Muscle of back (tissue), 3 donors: ENCODE measurements at regions not wholly inside any gene's neighbourhood (a gene's known extent, or its start where the extent isn't known, plus 50 kb on each side); places are given as distances from the start of the nearest gene placed in this dataset.

Experiments used
- DNase-seq, 3 donors: peaks; one replicate each; pipeline versions ENCODE4 v3.0.0 to v3.0.0-alpha.2; 2013

DNA sequence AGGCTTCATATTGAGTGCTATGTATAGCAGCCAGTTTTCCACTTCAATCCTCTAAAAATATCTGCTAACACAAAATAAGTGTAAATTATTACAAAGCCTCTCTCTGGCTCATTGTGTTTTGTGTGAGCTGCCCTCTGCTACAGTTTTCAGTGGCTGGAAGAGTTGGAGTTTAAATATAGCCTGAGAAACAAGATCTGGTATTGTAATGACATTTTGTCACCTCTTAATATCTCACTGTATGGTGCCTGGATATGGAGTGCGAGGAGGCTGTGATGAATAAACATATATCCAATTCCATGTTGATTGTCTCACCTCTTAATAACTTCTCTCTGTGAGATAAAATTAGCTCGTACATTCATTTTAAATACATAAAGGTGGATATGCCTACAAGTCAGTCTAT is 269.7 kb downstream of the FLRT2 start:
- no peak for DNase-seq

DNA sequence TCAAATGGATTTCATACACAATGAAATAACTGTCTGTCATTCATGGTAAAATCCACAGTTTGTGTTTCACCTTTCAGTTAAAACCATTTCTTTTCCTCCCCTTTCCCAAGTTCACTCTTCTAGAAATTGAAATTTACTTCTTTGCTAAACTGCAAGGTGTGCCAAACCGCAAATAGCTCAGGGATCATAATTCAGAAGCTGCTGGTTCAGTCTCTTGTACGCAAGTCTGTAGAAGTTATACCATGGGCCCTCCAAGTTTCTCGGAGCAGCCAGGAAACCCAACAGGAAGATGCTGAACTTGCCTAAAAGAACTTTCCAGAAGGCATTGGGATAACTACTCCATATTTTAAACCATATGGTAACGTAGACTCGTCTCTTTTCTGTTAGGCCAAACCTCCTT is 268.9 kb downstream of the FLRT2 start:
- peak in 2 of 3 donors; percentile 42 to 68 for DNase-seq

DNA sequence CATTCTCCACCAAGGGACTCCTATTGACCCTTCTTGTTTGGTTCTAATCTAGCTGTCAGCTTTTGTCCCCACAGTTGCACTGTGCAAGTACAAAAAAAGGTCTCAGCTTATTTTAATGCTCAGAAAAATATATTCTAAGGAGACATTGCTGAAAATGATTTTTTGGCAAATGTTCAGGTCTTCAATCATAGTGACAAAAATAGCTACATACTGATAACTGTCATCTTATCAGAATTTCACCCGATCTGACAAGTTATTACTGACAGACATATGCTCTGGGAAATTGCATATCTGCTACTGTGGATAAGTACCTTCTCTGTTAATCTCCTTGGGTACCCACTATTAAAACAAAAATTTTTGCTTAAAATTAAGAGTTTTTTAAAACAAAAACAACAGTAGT is 263.6 kb downstream of the FLRT2 start:
- DNase-seq = no peak

DNA sequence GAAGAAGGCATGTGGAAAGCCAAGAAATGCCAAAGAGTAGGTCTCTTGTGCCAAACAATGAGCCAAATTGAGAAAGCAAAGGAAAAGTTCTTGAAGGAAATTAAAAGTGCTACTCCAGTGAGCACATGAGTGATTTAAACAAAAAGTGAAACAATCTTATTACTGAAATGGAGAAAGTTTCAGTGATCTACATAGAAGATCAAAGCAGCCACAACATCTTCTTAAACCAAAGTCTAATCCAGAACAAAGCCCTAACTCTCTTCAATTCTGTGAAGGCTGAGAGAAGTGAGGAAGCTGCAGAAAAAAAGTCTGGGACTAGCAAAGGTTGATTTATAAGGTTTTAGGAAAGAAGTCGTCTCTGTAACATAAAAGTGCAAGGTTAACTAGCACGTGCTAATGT is 259.6 kb downstream of the FLRT2 start:
- DNase-seq = no peak

DNA sequence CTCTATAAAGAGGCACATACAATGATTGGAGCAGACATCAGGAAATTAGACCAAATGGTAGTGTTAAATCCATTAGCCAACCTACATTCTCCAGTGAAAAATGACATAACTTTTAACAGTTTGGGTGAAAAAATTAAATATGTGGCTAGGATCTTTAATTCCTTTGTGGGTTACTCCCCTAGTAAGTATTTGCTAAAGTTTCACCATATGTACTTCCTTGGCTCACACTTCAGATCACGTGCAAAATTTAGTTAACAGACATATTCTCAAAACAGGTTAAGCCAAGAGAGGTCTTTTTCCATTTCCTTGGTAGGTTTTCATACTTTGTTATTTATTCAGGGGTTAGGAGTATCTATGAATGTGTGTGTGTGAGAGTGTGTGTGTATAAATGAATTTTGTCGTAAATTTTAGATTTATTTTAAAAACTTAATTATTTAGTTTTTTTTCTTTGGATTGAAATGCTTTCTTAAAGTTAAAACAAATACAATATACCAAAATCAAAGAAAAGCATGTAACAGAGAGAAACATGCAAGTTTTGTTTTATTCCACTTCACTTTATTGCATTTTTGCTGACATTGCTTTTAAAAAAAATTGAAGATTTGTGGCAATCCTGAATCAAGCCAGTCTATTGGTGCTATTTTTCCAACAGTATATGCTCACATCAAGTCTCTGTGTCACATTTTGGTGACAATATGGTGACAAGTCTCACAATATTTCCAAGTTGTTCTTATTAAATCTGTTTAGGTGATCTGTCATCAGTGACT is 258.7 kb downstream of the FLRT2 start:
- DNase-seq = peak; percentile 34 to 83 (median 66)

DNA sequence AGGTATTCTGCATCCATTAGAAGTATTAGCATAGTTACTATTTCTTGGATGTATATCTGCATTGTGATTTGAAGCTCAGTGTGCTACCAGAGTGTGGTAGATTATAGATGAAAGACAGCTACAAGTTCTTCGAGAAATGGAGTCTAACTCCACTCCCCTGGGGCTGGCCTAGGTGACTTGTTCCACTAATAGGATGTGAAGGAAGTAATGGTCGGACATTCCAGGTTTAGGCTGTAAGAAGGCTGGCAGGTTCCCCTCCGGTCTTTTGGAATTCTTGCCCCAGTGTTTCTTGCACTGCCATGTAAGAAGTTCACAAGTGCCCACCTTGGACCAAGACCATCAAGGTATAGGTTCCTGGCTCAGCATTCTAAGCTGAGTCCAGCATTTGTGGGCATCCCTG is 236.4 kb downstream of the FLRT2 start:
- DNase-seq = no peak

DNA sequence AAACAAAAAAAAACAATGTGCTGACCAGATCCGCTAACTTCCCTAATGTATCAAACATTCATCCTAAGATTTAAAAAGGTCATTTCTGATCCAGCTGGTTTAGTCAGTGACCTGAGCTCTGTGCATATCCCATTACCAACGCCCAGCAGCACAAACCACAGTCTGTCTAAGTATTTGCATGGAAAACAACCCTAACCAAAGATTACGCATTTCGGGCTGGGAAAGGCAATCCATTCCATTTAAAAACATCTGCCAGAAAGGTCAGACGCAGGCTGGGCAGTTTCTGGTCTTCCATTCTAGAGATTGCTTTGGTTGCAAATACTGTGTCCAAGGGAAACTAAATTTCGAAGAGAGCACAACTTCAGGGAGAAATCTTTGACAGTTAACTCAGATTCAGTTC is 234.9 kb downstream of the FLRT2 start:
- peak in 2 of 3 donors; percentile 51 to 57 for DNase-seq

DNA sequence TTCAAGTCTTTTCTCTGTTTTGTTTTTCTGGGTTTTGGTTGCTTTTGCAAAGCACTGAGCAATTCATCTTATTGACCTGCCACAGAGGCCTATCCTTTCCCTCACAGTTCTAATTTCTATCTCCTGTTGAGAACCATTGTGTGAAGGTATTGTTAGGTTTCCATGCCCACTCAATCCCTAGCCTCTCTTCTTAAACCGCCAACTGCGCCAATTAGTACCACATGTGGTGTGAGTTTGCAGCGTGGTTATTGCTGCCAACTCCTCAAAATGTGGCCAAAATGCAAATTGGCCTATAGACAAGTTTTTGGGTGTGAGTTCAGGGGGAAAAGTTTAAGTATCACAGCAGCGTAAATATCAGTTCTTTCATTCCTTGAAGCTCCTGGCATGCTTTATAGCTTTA is 232.6 kb downstream of the FLRT2 start:
- peak; percentile 7 to 42 (median 34) for DNase-seq

DNA sequence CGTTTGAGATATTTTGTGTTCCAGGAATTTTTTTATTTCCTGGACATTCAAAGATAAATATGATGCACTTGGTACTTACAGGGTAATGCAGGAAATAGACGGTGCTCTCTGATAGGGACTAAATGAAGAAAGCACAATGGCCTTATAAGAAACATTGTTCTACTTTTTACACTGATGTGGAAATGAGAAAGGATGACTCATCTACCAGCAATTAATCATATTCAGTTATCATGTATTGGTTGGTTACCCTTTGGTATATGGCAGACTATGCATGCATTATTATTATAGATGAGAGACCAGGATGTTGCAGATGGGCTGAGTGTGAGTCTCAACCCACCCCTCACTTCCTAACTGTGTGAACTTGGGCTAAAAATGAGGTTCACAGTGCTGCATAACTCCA is 222.2 kb downstream of the FLRT2 start:
- DNase-seq = no peak

DNA sequence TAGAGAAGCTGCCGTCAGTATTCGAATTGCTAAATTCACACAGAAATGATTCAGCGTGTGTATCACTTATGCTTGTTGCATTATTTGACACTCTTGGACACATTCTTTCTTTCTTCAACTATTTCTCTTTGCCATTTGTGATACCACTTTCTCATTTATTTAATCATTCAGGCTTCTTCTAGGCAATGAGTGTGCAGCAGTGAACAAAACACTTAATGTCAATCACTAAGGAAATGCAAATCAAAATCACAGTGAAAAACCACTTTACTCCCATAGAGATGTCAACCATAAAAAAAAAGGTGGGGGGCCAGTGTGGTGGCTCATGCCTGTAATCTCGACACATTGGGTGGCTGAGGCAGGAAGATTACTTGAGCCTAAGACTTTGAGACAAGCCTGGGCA is 214.6 kb downstream of the FLRT2 start:
- no peak for DNase-seq

DNA sequence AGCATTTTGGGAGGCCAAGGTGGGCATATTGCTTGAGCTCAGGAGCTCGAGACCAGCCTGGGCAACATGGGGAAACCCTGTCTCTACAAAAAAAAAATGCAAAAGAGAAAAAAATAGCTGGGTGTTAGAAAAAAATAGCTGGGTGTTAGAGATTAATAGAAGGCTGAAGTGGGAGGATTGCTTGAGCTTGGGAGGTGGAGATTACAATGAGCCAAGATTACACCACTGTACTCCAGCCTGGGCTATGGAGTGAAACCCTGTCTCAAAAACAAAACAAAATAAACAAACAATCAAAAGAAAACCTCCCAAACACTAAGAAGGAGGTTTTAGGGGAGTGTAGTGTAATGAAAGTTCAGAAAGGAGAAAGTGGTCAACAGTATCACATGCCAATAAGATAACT is 202.1 kb downstream of the FLRT2 start:
- DNase-seq = no peak

DNA sequence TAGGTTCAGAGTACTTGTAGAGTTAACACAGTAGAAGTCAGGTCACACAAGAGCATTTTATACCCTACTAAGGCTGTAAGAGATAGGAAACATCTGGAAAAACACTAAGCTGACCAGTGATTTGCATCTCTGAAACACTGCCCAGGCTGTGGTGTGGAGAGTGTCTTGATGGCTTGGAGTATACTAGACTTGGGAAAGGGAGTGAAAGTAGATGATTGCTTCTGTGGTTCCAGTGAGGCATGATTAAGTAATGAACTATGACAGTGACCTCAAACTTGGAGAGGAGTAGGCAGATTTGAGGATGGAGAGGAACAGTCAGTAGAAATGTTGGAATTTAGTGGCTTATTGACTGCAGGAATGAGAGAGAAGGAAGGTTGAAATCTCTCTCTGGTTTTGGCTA is 201.2 kb downstream of the FLRT2 start:
- peak; percentile 30 to 82 (median 61) for DNase-seq

DNA sequence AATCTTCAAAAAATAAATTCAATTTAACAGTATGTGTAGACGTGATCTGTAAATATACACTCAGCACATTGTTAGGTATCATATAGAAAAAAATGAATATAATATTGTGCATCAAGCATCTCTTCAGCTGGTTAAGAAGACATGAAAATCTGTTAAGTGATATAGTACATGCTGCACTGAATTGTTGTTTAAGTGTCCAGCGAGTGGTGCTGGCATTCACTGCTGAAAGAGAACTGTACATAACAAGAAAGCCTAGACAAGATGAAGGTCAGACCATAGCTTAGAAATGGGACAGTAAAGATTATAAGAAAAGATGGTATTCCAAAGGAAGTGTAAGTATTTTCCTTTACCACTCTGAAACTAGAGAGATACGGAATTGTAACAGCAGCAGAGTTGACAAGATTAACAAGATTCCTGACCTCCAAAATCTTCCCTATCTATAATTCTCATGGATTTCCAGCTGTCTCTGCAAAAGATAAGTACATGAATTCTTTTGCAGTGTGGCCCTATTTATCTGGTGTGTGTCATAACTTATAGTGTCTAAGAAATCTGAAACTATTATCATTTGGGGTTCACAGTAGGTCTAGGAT is 198.6 kb downstream of the FLRT2 start:
- no peak for DNase-seq

DNA sequence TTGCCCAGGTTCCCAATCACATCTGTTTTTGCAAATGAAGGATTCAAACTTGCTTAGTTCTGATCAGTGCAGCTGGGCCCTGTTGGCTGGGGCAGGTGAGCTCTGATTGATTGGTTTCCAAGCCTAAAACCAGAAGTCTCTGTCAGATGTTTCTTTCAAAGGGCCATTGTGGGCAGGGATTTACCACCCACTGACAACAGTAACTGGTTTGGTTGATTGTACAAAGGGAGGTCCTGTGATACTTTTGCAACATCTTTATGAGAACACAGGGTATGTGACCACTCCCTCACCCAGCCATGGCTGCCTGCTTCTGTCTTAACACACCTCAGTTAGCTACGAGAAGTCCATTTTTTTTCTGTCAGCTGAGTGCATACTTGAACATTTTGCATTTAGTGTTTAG is 184.1 kb downstream of the FLRT2 start:
- no peak for DNase-seq

DNA sequence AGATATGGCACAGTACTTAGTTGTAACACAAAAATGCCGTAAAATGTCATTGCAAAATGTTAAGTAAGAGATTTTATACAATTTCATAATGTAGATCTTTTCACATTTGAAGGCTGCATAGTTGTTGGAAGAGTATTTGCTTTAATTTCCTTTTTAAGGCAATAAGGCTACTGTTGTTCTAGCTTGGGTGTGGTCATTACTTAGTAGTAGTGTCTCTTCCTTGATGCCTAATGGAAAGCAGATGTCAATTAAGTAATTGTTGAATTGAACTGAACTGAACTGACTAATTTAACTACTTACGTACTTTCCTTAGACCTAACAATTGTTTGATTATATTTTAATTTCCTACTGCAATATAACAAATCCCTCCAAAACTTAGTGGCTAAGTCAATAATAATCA is 181.7 kb downstream of the FLRT2 start:
- DNase-seq = no peak
